K562 (cell line): ENCODE measurements at regions not wholly inside any gene's neighbourhood (a gene's known extent, or its start where the extent isn't known, plus 50 kb on each side); places are given as distances from the start of the nearest gene placed in this dataset.

Experiments
- ATAC-seq: fragments of 200-7000 bp; cut with Tn5 transposase; 3 replicates; pipeline ENCODE4 v1.9.1; 2020; ENCODE audit warnings: moderate library complexity
- BruUV-seq: library from RNA; stranded (reverse); fragments of 400-500 nt; replicated peaks from 2 replicates; lab custom pipeline; 2021; lab: Mats Ljungman, UMichigan
- CTCF ChIA-PET: fragments of 300-600 bp; formaldehyde crosslinking; extraction: SDS; loops from one replicate; lab custom pipeline; 2021; ENCODE audit warnings: low intra/inter-chr PET ratio; lab: Yijun Ruan, JAX
- POLR2A ChIA-PET: fragments of 300-600, 350-650 bp; sonication (Branson Sonifier 250); formaldehyde crosslinking; extraction: SDS; loops from one replicate; lab custom pipeline; 2021; ENCODE audit warnings: antibody characterized with exemption, inconsistent platforms; lab: Yijun Ruan, JAX
- DNase-seq, 4 experiments: peaks; one replicate each; pipeline versions ENCODE4 v3.0.0 to v3.0.0-alpha.2; 2011 to 2018; ENCODE audit warnings: low spot score in 3 of 4, mixed read lengths in 3 of 4; ENCODE audit errors: extremely low read depth in 1 of 4
- FAIRE-seq: peaks from 2 replicates; lab custom pipeline; 2011; peaks lifted over from hg19 to GRCh38; lab: Jason Lieb, UNC
- H2AFZ ChIP-seq: 2 replicates; pipeline ENCODE4 v1.6.0; 2011; ENCODE audit warnings: low read depth, low read length, control low read depth, inconsistent platforms
- H3K27ac ChIP-seq: fragments of 200-600 bp; 3 replicates; pipeline ENCODE4 v1.8.0; 2011; ENCODE audit warnings: low read depth, mild to moderate bottlenecking, control low read depth, inconsistent platforms, low read length, moderate library complexity, mixed read lengths; ENCODE audit errors: extremely low read depth
- H3K27me3 ChIP-seq, 2 experiments: fragments of 300-600 bp in 1 of 2; 2 replicates in 1 of 2; 3 replicates in 1 of 2; pipeline versions ENCODE4 v1.6.0 to v1.8.0; 2011; ENCODE audit warnings: inconsistent platforms in 2 of 2, low read length in 2 of 2, mild to moderate bottlenecking in 1 of 2, mixed read lengths in 1 of 2, moderate library complexity in 1 of 2; ENCODE audit not compliant: control insufficient read depth in 2 of 2, insufficient read depth in 2 of 2
- H3K36me3 ChIP-seq: fragments of 300-600 bp; 3 replicates; pipeline ENCODE4 v1.8.0; 2011; ENCODE audit warnings: mild to moderate bottlenecking, low read length, inconsistent platforms; ENCODE audit not compliant: control insufficient read depth, insufficient read depth
- H3K4me1 ChIP-seq, 2 experiments: fragments of 200-600 bp in 1 of 2; replicated peaks in 1 of 2; 2 replicates in 1 of 2; 3 replicates in 1 of 2; pipeline versions ENCODE4 v1.5.1 to v1.8.0; 2011; ENCODE audit warnings: inconsistent platforms in 2 of 2, low read length in 2 of 2, mild to moderate bottlenecking in 1 of 2, mixed read lengths in 1 of 2, moderate library complexity in 1 of 2; ENCODE audit not compliant: control insufficient read depth in 2 of 2, insufficient read depth in 2 of 2
- H3K4me2 ChIP-seq: 2 replicates; pipeline ENCODE4 v1.6.1; 2011; ENCODE audit warnings: low read length, control low read depth, inconsistent platforms, mixed read lengths; ENCODE audit not compliant: insufficient read depth
- H3K4me3 ChIP-seq: fragments of 200-600 bp; sonication (generic), shearing (Covaris generic); 2 replicates; pipeline ENCODE4 v1.5.1; 2016; ENCODE audit warnings: control low read depth, inconsistent platforms
- H3K79me2 ChIP-seq: fragments of 200-600 bp; 3 replicates; pipeline ENCODE4 v1.8.0; 2011; ENCODE audit warnings: low read length, inconsistent platforms; ENCODE audit not compliant: control insufficient read depth, insufficient read depth
- H3K9ac ChIP-seq, 2 experiments: 2 replicates each; pipeline versions ENCODE4 v1.6.0 to v1.6.1; 2011; ENCODE audit warnings: low read depth in 2 of 2, low read length in 2 of 2, control low read depth in 1 of 2, inconsistent platforms in 1 of 2, mild to moderate bottlenecking in 1 of 2, mixed read lengths in 1 of 2; ENCODE audit not compliant: insufficient read depth in 1 of 2
- H3K9me1 ChIP-seq: one replicate; pipeline ENCODE4 v1.6.0; 2011; ENCODE audit warnings: inconsistent platforms, mild to moderate bottlenecking, low read length, moderate library complexity; ENCODE audit not compliant: control insufficient read depth, insufficient read depth
- H3K9me3 ChIP-seq: replicated peaks from 2 replicates; pipeline ENCODE4 v1.5.1; 2011; ENCODE audit warnings: low read depth, low read length, inconsistent platforms; ENCODE audit not compliant: control insufficient read depth, insufficient read depth
- H4K20me1 ChIP-seq: replicated peaks from 2 replicates; pipeline ENCODE4 v1.6.1; 2011; ENCODE audit warnings: low read length, inconsistent platforms, mixed read lengths; ENCODE audit not compliant: control insufficient read depth, insufficient read depth
- FOXA3 ChIP-seq, 2 experiments: fragments of 450-650 bp in 1 of 2; sonication (generic) in 1 of 2; formaldehyde crosslinking; IDR thresholded peaks in 1 of 2; conservative IDR thresholded peaks in 1 of 2; 2 replicates each; pipeline versions ENCODE4 v1.4.0 to v1.8.0; 2020 to 2022; ENCODE audit warnings: mild to moderate bottlenecking in 2 of 2, missing genetic modification reagents in 1 of 2
- HMG20A ChIP-seq: fragments of 450-650 bp; formaldehyde crosslinking; conservative IDR thresholded peaks from 2 replicates; pipeline ENCODE4 v1.4.0; 2020; ENCODE audit warnings: mild to moderate bottlenecking, mixed read lengths
- HNRNPL ChIP-seq: fragments of 200-400 bp; formaldehyde crosslinking; IDR thresholded peaks from 2 replicates; pipeline ENCODE4 v1.6.1; 2017; ENCODE audit warnings: low read depth, mild to moderate bottlenecking, low read length
- MEIS2 ChIP-seq: fragments of 450-650 bp; IDR thresholded peaks from 2 replicates; pipeline ENCODE4 v1.6.1; 2014; ENCODE audit warnings: mild to moderate bottlenecking; ENCODE audit not compliant: partially characterized antibody
- NEUROD1 ChIP-seq: fragments of 150-350 bp; IDR thresholded peaks from 2 replicates; pipeline ENCODE4 v1.6.1; 2014; ENCODE audit warnings: borderline replicate concordance, low read length, low read depth; ENCODE audit not compliant: partially characterized antibody
- OTX1 ChIP-seq: fragments of 450-650 bp; formaldehyde crosslinking; IDR thresholded peaks from 2 replicates; pipeline ENCODE4 v1.4.0; 2022; ENCODE audit warnings: mild to moderate bottlenecking
- PRMT5 ChIP-seq: sonication (generic); formaldehyde crosslinking; IDR thresholded peaks from 2 replicates; pipeline ENCODE4 v1.5.0; 2020; ENCODE audit warnings: missing genetic modification reagents
- RFX1 ChIP-seq: fragments of 450-650 bp; IDR thresholded peaks from 2 replicates; pipeline ENCODE4 v1.6.1; 2016; ENCODE audit warnings: mild to moderate bottlenecking, moderate library complexity
- XRCC4 ChIP-seq: IDR thresholded peaks from one replicate; pipeline ENCODE4 v1.6.1; 2011; ENCODE audit not compliant: insufficient read depth, insufficient read length; ENCODE audit errors: extremely low read depth
- WGBS: fragments of 100-300 bp; shearing (Covaris generic); methylation state at CpG from one replicate; pipeline ENCODE4 v1.1.6; 2016; ENCODE audit warnings: low coverage, mixed read lengths; ENCODE audit not compliant: insufficient coverage; ENCODE audit errors: missing lambda C conversion rate; 5-methylcytosine and 5-hydroxymethylcytosine counted together
- in situ Hi-C: fragments of 300-500 bp; cut with MboI; formaldehyde crosslinking; loops from 4 replicates; pipeline ENCODE4 v1.15.0; 2018; ENCODE audit warnings: inconsistent platforms, mixed read lengths
- intact Hi-C: fragments of 100-400 bp; cut with micrococcal nuclease; formaldehyde crosslinking; loops from 2 replicates; pipeline ENCODE4 v1.14.2; 2022

- no peak for TF ChIP-seq HNRNPL
- TF ChIP-seq RFX1: no peak
- TF ChIP-seq FOXA3 (CRISPR knock-in tag; conservative IDR thresholded peaks at IDR 0.05 in 1 of 2, IDR thresholded peaks at IDR 0.05 in 1 of 2): no peak
- no peak for TF ChIP-seq PRMT5 (CRISPR knock-in tag)
- TF ChIP-seq NEUROD1: no peak
- TF ChIP-seq OTX1 (CRISPR knock-in tag): no peak
Measured at GRCh38 chr15:69539345-69539744, 86.7 kb downstream of the RPLP1 start (continued).

- Histone ChIP-seq H3K27me3 (peaks cover 13 to 53% of the 10 kb centered on the region in 2 experiments; a peak in 4 of 5 replicates), H3K9me3 (no peaks in the 10 kb centered on the region), H3K36me3 (no peaks in the 10 kb centered on the region), H3K4me1 (no peaks in the 10 kb centered on the region), H3K79me2 (no peaks in the 10 kb centered on the region), H2AFZ (no peak overlapping the region), H3K4me3 (no peak overlapping the region), H4K20me1 (no peaks in the 10 kb centered on the region; the same call in 1 of the 2 replicates), H3K4me2 (no peak overlapping the region), H3K27ac (no peak overlapping the region), H3K9me1 (no peaks in the 10 kb centered on the region), H3K9ac (no peak overlapping the region)
- no peak for FAIRE-seq
- no peak for DNase-seq
- ChIA-PET CTCF (no interaction called here), POLR2A (no interaction called here)
- 0% methylated on average over 9 of the region's 9 CpGs for WGBS
- no peak for ATAC-seq
- intact Hi-C loops (no loop called here), in situ Hi-C loops (no loop called here)
- no TSS peak for BruUV-seq
- TF ChIP-seq XRCC4 (no peak), HMG20A (CRISPR knock-in tag) (no peak), MEIS2 (no peak)
Measured at GRCh38 chr15:69540622-69541021, 88.0 kb downstream of the RPLP1 start.
